ENCODE measurements at regions not wholly inside any gene's neighbourhood (a gene's known extent, or its start where the extent isn't known, plus 50 kb on each side); places are given as distances from the start of the nearest gene placed in this dataset.
A peak's percentile ranks its signal among the peaks of the same experiment; 100 is the strongest.

DNA sequence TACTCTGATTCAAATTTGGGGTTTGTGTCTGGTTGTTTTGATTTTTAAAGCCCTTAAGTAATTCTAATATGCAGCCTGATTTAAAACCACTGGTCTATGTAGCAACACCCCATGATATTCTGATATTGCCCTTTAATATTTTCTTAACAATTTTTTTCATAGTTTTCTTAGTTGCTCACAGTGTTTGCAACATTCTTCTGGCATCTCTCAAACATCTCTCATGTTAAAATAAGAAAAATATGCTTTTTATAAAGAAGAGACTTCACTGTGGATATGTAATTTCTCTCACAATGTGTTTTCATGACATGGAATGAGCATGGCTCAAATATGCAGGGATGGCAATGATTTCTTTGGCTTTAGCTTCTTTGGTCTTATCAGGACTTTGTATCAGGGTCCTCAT is 183.7 kb downstream of the TAF11L14 start:
- DNase-seq (ENCODE audit: extremely low spot score, unreplicated experiment): no peak
- TF ChIP-seq, protein P1, sequence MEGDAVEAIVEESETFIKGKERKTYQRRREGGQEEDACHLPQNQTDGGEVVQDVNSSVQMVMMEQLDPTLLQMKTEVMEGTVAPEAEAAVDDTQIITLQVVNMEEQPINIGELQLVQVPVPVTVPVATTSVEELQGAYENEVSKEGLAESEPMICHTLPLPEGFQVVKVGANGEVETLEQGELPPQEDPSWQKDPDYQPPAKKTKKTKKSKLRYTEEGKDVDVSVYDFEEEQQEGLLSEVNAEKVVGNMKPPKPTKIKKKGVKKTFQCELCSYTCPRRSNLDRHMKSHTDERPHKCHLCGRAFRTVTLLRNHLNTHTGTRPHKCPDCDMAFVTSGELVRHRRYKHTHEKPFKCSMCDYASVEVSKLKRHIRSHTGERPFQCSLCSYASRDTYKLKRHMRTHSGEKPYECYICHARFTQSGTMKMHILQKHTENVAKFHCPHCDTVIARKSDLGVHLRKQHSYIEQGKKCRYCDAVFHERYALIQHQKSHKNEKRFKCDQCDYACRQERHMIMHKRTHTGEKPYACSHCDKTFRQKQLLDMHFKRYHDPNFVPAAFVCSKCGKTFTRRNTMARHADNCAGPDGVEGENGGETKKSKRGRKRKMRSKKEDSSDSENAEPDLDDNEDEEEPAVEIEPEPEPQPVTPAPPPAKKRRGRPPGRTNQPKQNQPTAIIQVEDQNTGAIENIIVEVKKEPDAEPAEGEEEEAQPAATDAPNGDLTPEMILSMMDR (conservative IDR thresholded peaks at IDR 0.05): no peak
- no peaks in the 10 kb centered on the region for H3K9me3 Mint-ChIP-seq
- no peak overlapping the region for H3K27ac Mint-ChIP-seq
- no peaks in the 10 kb centered on the region for H3K4me1 Mint-ChIP-seq (ENCODE audit: unreplicated experiment)
- no peak overlapping the region for H3K4me3 Mint-ChIP-seq
- no peaks in the 10 kb centered on the region for H3K36me3 Mint-ChIP-seq
- no peaks in the 10 kb centered on the region for H3K27me3 Mint-ChIP-seq

DNA sequence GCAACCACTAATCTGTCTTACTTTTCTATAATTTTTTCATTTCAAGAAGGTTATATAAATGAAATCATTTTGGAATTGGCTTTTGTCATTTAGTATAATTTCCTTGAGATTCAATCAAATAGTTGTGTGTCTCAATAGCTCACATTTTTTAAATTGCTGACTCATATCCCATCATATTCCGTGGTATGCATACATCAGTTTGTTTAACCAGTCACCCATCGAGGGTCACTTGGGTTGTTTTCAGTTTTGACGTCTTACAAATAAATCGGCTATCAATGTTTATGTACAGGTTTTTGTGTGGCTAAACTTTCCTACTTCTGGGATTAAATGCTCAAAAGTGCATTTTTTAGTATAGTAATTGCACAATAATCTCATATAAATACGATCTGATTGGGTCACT is 185.5 kb downstream of the TAF11L14 start:
- Mint-ChIP-seq H3K36me3 (no peaks in the 10 kb centered on the region), H3K9me3 (no peaks in the 10 kb centered on the region), H3K27me3 (no peaks in the 10 kb centered on the region), H3K27ac (no peak overlapping the region), H3K4me1 (ENCODE audit: unreplicated experiment) (no peaks in the 10 kb centered on the region), H3K4me3 (no peak overlapping the region)
- no peak for DNase-seq (ENCODE audit: extremely low spot score, unreplicated experiment)
- TF ChIP-seq, protein P1 (conservative IDR thresholded peaks at IDR 0.05): no peak

DNA sequence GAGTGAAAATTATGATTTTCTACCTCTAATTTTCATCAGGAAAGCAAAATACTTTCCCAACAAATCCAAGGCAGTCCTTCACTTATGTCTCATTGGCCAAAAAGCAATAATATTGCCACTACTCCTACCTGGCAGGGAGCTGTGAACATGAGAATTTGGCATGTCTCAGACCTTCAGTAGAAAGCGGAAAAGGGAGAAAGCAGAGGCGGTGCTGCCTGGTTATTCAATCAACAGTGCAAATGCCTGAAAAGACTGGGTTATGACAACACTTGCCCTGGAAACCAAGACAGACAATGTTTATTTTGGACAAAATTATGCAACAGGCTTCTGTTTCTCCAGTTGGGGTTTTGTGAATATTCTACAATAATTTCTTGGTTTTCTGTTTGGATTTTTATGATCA is 194.4 kb downstream of the TAF11L14 start:
- DNase-seq (ENCODE audit: extremely low spot score, unreplicated experiment): no peak
- Mint-ChIP-seq H3K4me1 (ENCODE audit: unreplicated experiment) (peaks cover 28% of the 10 kb centered on the region), H3K36me3 (no peaks in the 10 kb centered on the region), H3K9me3 (no peaks in the 10 kb centered on the region), H3K27me3 (no peaks in the 10 kb centered on the region), H3K27ac (no peak overlapping the region), H3K4me3 (no peak overlapping the region)
- TF ChIP-seq, protein P1 (conservative IDR thresholded peaks at IDR 0.05): no peak

DNA sequence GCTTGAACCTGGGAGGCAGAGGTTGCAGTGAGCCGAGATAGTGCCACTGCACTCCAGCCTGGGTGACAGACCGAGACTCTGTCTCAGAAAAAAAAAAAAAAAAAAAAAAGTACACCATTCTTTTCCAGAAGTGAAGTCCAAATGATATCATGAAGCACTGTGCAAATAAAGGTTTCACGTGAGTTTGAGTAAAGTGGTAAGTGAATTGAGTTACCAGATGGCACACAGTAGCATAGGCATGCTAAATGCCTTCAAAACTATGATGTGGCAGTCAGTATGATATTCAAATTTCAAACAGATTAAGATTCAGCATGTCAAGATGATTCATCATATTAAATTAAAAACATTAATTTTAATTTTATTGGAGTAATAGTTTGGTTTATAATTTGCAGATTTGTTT is 195.2 kb downstream of the TAF11L14 start:
- Mint-ChIP-seq H3K4me3 (no peak overlapping the region), H3K27me3 (no peaks in the 10 kb centered on the region), H3K27ac (no peak overlapping the region), H3K9me3 (no peaks in the 10 kb centered on the region), H3K36me3 (no peaks in the 10 kb centered on the region), H3K4me1 (ENCODE audit: unreplicated experiment) (peaks cover 28% of the 10 kb centered on the region)
- DNase-seq (ENCODE audit: extremely low spot score, unreplicated experiment): no peak
- TF ChIP-seq, protein P1 (conservative IDR thresholded peaks at IDR 0.05): no peak

DNA sequence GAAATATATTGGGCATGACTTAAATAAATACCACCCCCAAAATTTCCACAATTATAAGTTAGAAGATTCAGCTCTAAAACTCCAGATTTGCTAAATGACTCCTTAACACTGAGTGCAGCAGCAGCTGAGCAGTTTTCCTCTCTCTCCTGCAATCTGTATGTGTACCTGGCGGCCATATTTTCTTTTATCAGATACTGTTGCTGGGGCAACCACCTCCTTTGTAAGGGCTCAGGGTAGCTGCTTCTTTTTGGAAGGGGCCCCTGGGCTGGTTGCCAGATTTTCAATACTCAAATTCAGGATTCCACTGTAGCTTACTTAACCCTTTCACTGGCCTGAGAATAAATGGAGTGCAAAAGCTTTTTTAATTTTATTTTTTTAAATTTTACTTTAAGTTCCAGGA is 197.0 kb downstream of the TAF11L14 start:
- Mint-ChIP-seq H3K4me3 (peak overlapping the region; percentile 25), H3K27ac (peak overlapping the region; percentile 56), H3K9me3 (no peaks in the 10 kb centered on the region), H3K36me3 (no peaks in the 10 kb centered on the region), H3K27me3 (no peaks in the 10 kb centered on the region), H3K4me1 (ENCODE audit: unreplicated experiment) (peaks cover 28% of the 10 kb centered on the region)
- DNase-seq (ENCODE audit: extremely low spot score, unreplicated experiment): no peak
- TF ChIP-seq, protein P1 (conservative IDR thresholded peaks at IDR 0.05): no peak
